A204.1 (cell line): ENCODE measurements at regions not wholly inside any gene's neighbourhood (a gene's known extent, or its start where the extent isn't known, plus 50 kb on each side); places are given as distances from the start of the nearest gene placed in this dataset.
"Not testable (repeated sequence)": the region's sequence is repeated elsewhere in the genome, so short reads cannot be mapped to it uniquely, and the experiment has no call there.

ENCODE experiments used
- FAIRE-seq: peaks from 2 replicates; lab custom pipeline; 2012; peaks lifted over from hg19 to GRCh38; lab: Jason Lieb, UNC

DNA sequence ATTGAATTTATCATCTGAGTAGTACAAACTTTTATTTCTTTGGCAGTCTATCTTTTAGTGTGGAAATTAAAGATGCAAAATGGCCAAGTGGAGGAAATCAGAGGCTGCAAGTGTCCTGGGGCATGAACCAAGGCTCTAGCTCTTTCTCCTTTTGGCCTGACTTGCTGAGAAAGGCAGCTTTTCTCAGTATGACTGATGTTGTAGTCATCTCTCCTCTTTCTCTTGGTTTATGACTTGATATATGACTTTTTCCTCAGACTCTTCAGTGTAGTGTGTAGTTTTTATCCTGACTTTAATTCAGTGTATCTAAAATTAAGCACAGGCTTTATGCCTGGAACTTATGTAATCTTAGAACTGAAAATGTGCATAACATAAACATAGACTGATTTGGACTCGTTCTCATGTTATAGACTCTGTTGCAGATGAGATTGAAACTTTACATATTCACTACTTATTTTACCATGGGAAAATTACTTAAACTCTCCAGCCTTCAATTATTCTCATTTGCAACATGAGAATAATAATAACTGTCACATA lies 65.7 kb downstream of the SLITRK5 start:
- FAIRE-seq, result no peak

DNA sequence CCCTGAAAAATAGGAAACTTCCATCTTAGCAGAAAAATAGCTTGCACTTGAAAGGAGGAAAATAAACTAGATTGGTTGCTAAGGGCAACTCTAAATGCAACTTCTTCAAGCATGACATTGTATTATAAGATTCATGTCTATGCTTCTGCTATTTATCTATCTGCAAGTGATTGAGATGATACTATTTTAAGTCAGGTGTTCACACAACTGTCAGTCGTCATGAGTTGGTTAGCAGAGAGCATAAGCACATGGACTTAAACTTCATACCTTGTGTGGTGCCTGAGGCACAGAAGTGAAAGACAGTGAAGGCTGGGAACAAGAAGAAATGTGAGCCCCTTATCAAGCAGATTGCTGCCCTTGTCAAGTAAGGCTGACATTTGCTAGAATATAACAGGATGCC lies 82.9 kb downstream of the SLITRK5 start:
- FAIRE-seq, result no peak

DNA sequence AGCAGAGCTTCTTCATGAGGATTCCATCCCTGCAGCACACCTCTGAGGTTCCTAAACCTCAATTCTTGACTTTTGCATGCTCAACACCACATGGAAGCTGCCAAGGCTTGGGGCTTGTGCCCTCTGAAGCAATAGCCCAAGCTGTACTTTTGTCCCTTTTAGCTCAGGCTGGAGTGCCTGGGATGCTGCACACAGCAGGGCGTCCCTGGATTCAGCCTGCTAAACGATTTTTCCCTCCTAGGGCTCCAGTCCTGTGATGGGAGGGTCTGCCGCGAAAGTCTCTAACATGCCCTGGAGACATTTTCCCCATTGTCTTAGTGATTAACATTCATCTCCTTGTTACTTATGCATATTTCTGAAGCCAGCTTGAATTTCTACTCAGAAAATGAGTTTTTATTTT lies 98.3 kb downstream of the SLITRK5 start:
- no peak for FAIRE-seq

DNA sequence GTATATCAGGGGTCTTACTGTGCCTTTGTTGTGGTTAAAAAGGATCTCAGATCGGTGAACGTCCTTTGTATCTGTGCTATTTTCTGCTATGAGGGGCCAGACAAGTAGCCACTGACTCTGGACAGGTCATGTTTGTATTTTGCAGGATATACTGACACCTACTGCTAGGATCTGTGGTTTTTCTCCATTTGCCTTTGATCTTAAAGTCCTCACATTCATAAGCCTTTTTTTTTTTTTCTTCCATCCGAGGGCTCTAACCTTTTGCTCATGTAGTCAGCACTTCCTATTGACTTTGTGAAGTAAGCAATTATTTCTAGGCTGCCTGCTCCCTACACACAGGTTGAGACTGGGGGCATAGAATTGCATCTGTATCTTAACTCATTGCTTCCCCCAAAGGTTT lies 106.2 kb downstream of the SLITRK5 start:
- FAIRE-seq, result no peak

DNA sequence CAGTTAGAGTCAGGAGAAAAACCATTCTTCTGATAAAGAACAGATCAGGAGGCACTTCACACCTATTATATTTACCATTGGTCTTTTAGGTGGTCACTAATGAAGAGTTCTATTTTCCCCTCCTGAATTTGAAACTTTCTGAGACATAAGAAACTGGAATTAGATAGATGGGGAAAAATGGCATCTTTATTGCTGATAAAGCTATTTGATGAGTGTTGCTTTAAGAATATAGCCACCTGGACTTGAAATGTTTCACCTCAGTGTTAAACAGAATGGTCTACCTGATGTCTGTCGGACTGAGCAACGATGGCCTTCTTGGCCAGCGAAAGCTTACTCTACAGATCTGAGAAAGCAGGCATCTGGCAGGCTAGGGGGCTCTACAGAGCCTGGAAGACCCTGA lies 107.0 kb downstream of the SLITRK5 start:
- no peak for FAIRE-seq

DNA sequence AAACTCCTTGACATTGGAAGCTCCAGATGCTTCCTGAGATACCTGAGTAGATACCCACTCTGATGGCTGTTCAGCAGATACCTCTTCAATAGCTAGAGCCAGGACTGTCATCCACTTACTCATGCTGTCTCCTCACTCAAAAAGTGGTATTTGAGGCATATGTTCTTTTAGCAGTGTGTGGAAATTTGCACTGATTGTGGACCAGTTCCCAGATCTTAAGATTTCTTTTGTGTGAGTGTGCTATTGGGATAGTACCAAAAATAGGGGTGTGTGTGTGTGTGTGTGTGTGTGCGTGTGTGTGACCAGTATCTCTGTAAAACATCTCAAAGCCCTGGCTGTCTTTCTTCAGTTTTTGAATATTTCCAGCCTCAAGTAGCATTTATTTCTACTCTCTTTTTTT lies 108.3 kb downstream of the SLITRK5 start:
- no peak for FAIRE-seq

DNA sequence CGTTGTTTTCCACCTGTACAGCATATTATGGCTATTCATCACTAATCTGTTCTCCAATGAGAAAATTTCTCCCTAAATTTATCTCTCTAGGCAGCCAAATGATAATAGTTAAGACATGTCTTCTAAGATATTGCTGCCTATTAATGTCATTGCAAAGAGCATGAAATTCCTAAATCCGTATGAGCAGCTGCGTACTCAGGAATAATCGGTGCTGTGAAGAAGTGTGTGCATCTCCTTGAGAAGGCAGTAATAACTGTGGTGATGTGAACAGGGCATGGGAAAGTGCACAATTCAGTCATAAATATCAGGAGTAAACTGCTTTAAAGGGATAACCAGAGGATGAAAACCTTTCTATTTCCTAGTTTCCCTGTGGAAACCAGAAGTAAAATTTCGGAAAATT lies 112.2 kb downstream of the SLITRK5 start:
- no peak for FAIRE-seq

DNA sequence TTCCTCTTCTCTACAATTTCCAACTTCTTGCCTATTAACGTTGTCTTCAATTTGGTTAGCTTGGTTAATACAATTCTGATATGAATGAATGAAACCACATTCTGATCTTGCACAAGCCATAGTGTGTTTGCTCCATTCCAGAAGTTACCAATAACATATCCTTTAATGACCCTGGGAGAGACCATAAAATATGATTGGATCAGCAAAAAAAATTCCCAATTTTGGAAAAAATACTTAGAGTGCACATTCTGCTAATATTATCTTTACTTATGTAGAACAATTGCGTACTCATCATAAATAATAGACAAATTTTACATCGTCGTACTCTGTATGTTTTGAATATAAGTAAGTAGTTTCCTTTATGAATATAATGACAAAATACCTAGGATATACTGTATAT lies 117.2 kb downstream of the SLITRK5 start:
- FAIRE-seq, result no peak

DNA sequence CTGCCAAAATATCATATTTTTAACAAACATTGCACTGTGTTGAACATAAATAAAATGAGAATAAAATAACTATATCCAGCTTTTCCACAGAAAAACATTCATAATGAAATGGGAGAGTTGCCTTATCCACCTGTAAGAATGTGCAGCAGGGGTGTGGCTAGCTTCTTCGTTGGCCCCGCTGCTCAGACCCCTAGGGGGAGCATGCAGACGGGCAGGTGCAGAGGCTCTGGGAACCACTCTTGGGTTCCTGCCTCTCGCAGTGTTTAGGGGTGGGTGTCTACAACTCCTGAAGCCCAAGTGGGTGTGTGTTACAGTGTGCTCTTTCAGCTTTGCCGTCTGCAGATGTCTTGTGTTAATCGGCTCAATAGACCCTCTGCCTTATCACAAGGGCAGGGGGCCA lies 121.7 kb downstream of the SLITRK5 start:
- FAIRE-seq, result no peak

DNA sequence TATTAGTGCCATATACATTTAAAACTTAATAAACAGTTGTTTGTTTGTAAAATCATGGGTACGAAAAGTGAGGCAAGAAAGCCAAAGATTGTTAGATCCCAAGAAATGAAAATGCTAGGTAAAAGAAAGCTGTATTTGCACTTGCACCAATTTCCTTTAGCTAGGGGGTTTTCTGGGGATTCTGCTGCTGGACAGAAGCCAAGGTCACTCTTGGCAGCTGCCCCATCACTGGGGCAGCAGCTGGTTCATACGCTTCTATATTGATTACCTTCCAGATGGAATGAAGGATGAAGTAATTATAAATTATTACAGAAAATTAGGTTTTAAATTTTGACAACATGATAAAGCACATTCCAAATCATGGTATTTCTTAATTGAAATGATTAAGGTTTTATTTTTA lies 127.4 kb downstream of the SLITRK5 start:
- no peak for FAIRE-seq

DNA sequence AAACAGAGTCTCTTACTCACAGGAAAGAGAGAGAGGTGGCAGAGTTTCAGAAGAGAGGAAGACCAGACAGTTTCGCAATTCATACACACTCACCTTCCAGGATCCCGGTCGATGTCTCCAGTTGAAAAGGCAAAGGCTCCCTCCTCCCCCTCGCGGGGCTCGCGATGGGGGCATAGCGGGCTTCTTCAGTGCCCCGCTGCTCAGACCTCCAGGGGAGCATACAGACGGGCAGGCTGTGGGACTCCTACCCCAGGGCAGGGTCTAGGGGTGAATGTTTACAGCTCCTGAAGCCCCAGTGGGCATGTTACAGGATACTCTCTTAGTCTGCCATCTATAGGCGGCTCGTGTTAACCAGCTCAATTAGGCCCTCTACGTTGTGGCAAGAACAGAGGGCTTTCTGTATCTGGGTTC lies 139.2 kb downstream of the SLITRK5 start:
- FAIRE-seq, result no peak

DNA sequence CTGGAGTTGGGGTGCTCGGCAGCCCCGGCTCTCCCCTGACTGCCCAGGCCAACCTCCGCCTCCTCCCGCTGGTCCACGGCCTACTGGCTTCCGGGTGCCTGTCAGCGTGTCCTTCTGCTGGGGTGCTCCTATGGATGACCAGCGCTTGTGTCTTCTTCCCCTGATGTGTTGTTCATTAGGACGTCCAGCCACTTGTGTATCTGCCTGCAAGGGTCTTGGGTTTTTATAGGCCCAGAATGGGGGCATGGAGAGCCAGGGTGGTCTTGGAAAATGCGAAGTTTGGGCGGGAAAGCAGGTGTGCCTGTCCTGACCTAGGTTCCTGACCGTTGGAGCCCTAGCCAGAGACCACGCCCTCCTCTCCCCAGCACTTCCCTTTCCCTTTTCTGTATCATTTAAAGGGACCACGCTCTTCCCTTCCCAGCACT lies 139.8 kb downstream of the SLITRK5 start:
- no peak for FAIRE-seq

DNA sequence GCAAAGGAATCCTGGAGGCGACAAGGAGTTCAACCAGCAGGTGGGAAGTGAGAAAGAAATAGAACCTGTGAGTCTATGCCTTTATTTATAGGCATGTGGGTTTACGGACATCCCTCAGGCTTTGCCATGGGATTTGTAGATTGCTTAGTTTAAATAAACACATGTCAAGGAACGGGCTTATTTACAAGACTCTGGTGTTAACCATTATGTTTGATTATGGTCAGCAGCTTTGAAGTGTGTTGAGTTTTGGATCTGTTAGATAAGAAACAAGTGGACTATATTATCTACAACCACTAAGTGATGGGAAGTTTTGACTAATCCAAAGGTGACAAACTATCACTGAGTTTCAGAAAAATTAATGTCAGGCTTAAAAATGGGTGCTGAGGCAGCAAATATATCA lies 143.2 kb downstream of the SLITRK5 start:
- no peak for FAIRE-seq

DNA sequence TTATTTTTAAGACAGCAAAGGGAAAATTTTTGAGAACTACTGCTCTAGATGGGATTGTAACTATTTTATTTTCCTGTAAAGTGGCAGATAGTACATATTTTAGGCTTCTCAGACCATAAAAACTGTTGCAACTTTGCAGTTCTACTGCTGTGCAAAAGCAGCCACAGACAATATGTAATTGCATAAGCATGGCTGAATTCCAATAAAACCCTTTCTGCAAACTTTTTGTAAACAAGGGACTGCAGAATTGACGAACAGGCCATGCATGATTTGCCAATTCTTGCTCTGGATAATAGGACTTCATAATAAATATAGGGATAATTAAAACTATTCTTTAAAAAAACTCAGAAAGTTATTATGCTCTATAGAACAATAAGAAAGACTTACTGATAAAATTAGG lies 149.1 kb downstream of the SLITRK5 start:
- FAIRE-seq, result no peak

DNA sequence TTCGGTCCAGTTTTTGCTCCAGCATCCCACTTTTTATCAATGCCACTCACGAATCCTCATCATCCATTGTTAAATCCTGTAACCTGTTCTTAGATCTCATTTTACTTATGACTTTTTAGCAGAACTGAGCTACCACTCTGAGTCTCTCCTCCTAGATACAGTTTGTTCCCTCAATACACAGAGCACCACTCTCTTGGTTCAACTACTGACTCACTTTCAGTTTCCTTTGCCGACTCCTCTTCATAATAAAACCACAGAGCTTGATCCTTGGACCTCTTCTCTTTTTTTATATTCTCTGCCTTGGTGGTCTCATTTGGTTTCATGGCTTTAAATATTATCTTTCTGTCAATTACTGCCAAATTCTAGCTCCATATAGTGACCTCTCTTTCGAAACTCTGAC lies 150.3 kb downstream of the SLITRK5 start:
- no peak for FAIRE-seq

DNA sequence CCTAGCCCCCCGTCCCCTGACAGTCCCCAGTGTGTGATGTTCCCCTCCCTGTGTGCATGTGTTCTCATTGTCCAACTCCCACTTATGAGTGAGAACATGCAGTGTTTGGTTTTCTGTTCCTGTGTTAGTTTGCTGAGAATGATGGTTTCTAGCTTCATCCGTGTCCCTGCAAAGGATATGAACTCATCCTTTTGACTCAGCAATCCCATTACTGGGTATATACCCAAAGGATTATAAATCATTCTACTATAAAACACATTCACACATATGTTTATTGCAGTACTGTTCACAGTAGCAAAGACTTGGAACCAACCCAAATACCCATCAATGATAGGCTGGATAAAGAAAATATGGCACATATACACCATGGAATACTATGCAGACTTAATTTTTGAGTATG lies 155.1 kb downstream of the SLITRK5 start:
- FAIRE-seq, result not testable (repeated sequence)

DNA sequence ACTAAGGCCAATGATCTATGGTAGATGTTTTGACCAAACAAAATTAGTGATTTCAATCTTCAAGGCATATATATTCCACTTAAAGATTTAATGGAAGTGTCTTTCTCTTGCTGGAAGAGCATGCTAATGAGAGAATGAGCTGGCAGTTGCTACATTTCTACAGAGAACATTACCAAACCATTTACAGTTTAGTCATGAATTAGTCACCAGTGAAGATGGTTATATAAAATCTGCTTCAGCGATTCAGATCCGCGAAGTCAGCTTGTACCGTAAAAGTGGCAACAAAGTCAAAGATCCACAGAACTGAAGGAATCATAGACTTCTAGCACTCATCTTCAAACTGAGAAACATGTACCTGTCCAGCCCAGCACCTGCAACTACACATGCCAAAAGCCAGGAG lies 156.3 kb downstream of the SLITRK5 start:
- no peak for FAIRE-seq

DNA sequence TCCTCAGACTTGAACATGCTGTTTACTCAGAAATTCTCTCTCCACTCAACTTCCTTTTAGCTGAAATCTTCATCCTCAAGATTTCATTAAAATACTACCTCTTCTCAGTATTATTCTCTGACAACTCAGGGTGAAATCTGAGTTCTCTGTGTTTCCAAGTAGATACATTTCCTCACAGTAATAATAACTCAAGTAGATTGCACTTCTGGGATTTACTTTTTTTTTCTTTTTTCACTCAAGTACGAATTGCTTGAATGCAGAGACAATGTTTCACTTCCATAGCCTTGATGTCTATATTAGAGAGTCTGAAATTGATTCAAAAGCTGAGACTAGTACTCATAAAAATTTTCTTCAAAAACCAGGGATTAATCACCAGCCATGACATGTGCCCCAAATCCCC lies 166.4 kb downstream of the SLITRK5 start:
- FAIRE-seq, result no peak

DNA sequence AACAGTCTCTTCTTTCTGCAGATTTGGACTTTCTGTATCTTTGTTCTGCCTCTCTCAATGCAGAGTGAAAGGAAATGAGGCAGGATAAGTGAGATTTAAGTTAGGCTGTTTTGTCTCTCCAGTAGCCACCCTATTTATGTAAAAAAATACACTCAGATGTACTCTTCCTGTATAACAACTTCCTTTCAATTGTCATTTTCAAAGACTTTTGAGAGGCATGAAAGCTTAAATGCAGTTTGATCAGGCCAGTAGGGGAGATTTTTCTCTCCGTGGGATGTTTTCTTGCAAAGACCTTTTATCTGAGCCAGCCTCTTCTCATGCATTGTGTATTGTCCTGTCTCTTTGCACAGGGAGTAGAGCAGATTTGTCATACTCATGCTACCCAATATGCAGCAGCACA lies 166.8 kb downstream of the SLITRK5 start:
- no peak for FAIRE-seq

DNA sequence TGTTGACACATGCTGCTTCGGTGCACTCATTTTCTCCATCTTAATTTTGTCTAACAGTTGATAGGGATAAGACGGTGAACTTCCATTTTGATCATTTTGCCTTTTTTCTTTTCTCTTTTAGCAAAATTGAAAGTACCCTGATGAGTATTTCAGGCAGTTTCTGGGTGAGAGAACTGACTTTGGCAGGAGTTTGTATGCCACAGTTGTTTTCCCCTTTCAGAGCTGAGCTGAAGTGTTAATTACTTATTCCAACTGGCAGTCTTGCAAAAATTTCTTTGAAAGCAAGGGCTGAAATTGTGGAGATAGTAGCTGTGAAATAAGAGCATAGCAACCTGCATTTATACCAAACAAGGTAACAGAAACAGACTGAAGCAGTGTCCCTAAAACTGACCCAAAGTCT lies 180.2 kb downstream of the SLITRK5 start:
- no peak for FAIRE-seq

DNA sequence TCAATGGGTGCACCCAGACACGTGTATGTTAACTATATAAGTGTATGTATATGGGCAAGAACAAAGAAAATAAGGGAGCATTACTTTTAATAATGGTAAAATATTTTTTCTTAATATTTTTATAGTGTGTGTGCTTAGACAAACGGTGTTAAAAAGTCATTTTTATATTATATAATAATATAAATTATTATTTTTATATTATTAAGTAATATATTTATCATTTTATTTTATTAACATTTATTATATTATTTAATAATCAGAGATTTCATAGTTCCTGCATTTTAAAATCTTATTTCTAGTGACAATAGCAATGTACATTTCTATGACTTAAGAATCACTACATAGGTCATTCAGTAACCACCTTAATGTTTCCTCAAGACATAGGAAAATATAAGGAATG lies 184.4 kb downstream of the SLITRK5 start:
- peak; percentile 84 for FAIRE-seq

DNA sequence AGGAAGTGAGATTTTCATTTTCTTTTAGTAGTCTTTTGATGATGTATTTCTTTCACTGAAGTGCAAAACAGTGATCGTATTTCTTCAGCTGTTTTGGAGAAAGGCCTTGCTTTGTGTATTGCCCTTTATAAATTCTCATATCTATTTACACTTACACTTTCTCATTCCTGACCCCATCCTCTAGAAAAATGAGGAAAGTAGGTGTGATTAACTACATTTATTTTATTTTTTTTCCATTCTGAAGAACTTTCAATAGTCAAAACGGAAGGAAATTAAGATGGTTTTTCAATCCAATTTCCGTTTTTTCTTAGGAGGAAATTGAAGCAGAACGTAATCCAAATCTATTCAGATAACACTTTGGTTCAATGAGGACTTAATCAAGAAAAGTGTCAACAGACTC lies 188.1 kb downstream of the SLITRK5 start:
- FAIRE-seq, result no peak

DNA sequence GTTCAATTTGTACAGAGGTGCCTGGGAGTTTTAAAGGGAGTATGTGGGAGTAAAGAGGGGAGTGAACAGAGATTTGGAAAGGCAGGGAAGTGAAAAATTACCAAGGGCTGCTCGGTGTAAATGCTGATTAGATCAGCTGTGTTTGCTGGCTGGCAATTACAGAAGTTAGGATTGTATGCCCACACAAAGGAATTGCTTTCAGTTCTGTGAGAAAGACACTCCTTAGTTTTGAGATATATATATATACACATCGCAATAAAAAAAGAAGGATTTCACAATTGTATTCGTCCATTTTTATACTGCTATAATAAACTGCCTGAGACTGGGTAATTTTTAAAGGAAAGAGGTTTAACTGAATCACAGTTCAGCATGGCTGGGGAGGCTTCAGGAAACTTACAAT lies 196.3 kb downstream of the SLITRK5 start:
- no peak for FAIRE-seq

DNA sequence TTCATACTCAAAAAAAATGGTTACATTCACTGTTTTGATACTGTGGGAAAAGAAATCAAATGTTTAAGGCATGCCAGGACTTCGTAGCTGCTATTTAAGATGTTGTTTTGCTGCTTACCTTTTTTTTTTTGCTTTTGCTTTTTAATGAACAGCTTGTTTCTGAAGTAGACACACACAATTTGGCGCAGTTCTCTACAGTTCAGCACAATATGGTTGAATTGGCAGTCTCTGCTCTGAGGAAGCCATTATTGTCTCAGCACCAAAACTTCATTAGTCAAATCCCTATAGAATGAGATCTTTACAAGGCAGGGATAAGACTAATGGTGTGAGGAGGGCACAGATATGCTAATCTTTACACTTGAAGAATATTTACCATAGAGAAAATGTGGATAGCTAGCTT lies 197.6 kb downstream of the SLITRK5 start:
- no peak for FAIRE-seq

DNA sequence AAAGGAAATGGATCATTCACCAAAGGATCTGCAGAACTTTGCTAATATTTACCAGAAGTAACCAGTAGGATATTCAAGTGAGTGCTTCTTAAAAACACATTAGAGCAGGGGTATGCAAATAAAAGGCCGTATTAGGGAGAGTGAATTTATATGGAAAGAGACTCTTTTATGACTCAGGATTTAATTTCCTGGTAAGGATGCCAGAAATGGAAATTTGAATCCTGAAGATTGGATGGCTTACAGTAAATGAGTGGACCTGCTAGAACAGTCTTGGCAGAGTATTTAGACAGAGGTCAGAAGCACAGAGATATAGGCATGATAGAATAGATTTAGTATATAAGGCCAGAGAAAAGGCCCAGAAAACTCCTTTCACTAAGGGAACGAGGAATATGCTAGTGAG lies 201.6 kb downstream of the SLITRK5 start:
- FAIRE-seq, result no peak
